NCI-H748 treated with DMSO at 0.1 percent for 48 hours (cell line): ENCODE measurements at regions not wholly inside any gene's neighbourhood (a gene's known extent, or its start where the extent isn't known, plus 50 kb on each side); places are given as distances from the start of the nearest gene placed in this dataset.
"Not testable (repeated sequence)": the region's sequence is repeated elsewhere in the genome, so short reads cannot be mapped to it uniquely, and the experiment has no call there.

Experiments used
- DNase-seq: peaks from one replicate; lab custom pipeline; 2025; lab: John Stamatoyannopoulos, UW

- DNase-seq = no peak
These were observed 90.1 kb upstream of the SERTAD2 start for GRCh38 chr2:64743739-64744330.

GRCh38 chr2:64745562-64745961 lies 91.8 kb upstream of the SERTAD2 start:
- DNase-seq = no peak

DNA sequence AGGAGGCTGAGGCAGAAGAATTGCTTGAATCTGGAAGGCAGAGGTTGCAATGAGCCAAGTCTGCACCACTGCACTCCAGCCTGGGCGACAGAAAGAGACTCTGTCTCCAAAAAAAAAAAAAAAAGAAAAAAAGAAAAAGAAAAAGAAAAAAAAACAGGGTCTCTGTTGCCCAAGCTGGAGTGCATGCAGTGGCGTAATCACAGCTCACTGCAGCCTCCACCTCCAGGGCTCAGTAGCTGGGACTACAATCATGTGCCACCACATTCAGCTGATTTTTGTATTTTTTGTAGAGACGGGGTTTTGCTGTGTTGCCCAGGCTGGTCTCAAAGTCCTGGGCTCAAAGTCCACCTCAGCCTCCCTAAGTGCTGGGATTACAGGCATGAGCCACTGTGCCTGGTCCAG lies 94.0 kb upstream of the SERTAD2 start:
- DNase-seq = not testable (repeated sequence)

DNA sequence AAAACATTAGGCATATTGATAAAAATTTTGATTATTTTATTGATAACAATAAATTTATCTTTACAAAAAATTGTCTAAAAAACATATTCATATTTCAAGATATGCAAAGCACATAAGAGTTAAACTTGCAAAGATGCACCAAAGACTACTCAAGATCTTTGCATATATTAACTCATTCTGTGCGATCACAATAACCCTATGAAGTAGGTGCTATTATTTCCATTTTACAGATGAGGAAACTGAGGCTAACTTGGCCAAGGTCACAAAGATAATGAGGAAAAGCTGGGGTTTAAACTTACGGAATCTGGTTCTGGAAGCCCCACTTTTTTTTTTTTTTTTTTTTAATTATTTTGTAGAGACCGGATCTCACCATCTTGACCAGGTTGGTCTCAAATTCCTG lies 94.4 kb upstream of the SERTAD2 start:
- no peak for DNase-seq

- no peak for DNase-seq
These were observed 94.8 kb upstream of the SERTAD2 start for GRCh38 chr2:64748561-64748960.

DNA sequence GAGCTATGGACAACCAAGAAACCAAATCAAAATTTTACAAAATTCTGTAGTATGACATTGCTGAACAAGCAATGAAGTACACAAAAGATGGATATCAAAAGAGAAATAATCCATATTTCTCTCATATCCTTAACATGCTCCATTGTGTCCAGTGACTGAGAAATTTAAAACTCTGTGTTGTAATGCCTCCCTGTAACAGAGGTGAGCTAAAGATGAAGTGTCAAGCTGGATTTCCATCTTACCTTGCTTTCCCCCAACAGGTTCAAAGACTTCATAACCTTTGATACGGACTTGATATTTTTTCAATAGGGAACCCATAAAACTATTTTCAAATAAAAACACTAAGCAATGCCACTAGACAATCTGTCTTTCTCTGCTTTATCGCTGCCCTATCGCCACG lies 95.7 kb upstream of the SERTAD2 start:
- DNase-seq = no peak

DNA sequence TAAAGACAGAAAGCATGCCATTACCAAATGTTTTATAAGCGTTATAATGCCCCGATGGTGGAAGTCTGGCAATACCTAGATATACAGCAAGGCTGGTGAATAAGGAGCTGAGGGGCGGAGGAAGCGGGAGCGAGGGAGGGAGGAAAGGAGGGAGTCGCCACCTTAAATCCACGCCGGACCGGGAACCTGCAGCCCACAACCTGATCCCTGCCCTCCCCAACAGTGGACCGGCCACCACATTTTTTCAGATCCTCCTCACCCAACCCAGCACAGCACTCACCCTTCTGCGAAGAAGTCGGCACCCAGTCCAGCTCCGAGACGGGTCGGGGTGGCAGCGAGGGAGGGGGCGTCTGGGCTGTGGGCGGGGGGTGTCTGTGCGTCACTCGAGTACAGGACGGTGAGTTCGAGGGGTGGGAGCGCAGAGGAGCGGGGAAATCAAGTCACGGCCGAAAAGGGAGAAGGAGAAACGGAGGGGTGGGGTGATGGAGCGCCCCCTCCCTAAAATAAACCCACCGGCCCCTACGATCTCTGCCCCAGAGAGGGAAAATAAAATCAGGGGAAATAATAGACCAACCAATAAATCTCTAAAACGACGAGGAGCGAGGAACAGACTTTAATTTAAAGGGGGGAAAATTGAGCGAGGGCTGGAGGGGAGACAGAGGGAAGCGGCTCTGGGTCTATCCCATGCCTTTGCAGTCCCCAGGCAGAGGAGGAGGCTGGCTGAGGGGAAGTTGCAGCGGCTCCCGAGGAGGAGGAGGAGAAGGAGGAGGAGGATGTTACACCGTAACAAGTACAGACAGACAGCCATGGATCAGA lies 96.5 kb upstream of the SERTAD2 start:
- no peak for DNase-seq

- DNase-seq = peak; percentile 98
These were observed 97.1 kb upstream of the SERTAD2 start for GRCh38 chr2:64750817-64751285.

DNA sequence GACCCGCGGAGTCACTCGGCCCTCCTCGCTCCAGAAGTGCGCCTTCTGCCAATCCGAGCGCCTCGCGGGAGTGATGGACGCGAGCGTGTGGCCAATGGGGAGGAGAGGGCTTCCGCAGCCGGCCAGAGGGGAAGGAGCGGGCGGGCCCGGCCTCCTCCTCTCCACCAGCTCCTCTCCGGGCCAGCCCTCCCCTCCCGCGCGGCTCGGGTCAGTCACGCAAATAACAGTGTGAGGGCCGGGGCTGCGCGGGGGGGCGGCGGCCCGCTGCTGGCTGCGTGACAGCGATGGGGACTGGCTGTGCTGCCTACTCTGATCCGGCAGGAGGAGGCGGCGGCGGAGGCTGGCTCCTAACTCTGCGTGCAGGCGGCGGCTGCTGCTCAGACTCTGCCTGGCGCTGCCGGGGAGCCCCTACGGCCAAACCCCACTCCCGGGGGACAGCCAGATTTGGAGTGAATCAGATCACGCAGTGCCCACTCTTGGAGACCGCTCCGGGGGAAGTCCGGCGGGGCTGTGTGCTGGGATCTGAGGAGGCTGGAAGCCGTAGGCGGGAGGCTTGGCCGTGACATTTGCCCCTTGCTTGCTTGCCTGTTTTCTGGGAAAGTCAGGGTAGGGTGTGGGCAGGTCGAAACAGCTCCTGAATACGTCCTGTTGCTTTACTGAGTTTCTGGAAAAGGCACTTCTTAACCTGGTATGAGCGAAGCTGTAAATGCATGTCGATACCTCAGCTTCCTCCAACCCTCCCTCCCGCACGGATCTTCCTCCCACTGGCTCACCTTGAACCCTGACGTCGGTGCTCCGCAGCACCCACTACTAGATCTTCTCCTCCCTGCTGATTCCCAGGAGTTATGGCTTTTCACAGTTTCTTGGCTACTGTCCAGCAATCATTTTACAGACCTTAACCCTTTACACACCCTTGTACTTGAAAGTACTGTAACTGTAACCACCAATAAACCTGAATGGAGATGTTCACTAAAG lies 97.9 kb upstream of the SERTAD2 start:
- DNase-seq = peak; percentile 60

- DNase-seq = no peak
These were observed 99.7 kb upstream of the SERTAD2 start for GRCh38 chr2:64753399-64753798.

DNA sequence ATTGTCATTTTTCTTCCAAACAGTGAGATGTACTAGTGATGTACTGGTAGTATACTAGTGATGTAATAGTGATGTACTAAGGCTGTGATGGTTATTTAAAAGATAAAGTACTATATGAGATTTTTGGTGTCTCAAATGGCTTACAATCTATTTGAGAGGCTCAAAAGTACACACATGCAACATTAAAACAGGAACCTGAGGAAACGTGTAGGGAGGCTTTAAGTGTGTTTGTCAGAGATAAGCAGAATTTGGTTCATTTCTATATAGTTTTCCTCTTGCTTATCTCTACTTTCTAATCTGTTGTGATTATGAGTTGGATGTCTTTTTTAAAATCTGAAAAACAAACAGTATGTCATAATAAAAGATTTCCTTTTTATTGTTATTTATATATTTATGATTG lies 100.9 kb upstream of the SERTAD2 start:
- DNase-seq = no peak

DNA sequence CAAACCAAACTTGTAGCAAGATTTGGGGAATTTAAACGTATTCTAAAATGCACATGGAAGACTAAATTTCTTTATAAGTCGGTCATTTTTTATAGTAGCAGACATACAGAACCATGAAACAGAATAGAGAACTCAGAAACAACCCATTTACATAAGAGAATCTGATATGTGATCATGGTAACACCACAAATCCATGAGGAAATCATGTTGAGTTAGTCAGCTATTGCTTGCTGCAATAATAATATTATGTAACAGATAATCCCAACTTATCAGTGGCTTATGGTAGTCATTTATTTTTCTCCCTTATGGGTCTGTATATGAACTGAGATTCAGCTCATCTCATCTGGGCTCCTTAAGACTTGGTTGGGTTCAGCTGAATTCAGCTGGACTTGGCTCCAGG lies 103.4 kb upstream of the SERTAD2 start:
- no peak for DNase-seq

- DNase-seq = no peak
These were observed 106.4 kb upstream of the SERTAD2 start for GRCh38 chr2:64760128-64760527.

DNA sequence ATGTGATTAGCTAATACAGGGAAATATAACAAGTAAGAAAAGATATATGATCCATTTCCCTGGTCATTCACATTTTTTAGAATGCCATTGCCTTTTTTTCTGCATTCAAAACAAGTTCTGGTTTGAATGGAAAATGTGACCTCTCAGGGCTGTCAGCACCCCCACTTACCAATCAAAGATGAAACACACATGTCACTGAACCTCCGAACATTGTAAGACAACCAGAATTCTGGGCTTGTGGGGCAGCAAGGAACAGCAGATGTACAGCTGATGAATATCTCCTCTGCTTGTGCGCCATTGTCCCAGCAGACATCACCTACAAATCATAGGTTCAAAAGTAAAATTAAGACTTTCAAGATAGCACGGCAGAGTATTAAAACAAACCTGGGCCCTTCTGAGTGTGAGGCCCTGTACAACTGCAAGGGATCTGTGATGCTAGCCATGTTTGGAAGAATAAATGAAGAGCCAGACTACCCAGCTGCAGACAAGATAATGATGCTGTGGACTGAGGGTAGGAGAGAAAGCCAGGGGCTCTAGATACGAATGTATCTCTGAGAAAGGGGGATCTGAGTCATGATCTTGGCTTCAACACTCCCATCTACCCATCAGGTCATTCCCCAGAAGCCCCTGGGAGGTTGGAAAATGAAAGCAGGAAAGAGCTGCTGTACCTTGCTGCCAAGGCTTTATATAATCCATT lies 108.7 kb upstream of the SERTAD2 start:
- DNase-seq = no peak

DNA sequence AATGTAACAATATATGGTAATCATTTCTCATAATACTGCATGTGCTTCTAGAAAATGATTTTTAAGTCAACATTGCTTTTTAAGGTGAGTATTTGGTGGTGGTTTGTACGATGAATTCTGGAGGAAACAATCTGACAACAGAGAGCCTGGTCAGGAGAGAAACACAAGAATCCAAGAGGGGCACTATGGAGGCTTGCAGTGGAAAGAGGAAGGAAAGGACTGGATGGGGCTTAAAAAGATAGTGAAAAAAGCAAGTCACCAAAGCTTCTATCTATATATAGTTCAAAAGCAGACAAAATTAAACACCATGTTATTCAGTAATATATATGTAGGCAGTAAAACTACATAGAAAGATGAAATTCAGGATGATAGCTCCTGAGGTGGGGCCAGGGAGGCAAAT lies 109.4 kb upstream of the SERTAD2 start:
- DNase-seq = no peak

DNA sequence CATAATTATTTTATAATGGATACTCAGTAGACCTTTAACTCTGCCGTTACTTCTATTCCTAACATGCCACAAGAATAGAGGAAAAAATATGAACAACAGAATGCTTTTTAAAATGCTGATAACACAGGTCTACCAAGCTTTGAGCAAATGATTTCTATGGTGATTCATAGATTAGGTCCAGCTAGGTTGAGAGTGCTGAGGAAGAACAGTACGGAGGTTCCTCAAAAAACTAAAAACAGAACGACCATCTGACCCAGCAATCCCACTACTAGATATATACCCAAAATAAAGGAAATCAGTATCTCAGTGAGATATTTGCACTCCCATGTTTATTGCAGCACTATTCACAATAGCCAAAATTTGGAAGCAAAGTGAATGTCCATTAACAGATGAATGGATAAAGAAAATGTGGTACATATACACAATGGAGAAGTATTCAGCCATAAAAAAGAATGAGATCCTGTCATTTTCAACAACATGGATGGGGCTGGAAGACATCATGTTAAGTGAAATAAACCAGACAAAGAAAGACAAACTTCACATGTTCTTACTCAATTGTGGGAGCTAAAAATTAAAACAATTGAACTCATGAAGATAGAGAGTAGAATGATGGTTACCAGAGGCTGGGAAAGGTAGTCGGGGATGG lies 111.6 kb upstream of the SERTAD2 start:
- DNase-seq = no peak

DNA sequence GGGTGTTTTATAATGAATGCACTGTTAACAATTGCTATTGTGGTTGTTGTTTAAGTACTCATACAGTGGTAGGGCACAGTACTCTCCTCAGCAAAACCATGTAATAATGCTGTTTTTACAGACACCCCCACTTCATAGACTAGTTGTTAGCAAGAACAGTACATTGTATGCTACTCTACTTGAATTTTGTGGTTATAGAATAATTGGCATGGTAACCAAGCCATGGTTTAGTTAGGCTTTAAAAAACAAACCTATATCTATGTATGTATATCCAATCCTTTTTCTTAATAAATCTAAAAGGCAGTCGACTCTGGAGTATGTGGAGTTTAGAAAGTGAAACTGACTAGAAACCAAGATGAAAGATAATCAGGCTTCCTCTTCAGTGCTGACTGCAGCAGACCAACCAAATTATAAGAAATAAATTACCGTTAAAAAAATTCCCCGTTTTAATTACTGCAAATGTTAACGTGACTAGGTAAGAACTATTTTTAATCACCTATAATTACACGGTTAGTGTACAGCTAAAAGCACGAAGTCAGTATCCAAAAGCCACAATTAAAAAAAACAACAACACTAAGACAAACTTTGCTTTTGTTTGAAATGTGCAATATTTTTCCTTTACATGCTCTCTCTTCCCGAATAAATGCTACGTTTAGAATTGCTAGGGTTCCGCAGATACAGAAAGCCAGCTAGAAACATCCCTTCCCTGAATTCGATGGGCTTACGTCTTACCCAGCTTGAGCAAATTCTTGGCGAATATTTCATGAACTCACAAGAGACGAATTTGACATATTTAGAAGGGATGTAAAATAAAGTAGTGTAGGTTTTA lies 113.3 kb upstream of the SERTAD2 start:
- peak; percentile 10 for DNase-seq

DNA sequence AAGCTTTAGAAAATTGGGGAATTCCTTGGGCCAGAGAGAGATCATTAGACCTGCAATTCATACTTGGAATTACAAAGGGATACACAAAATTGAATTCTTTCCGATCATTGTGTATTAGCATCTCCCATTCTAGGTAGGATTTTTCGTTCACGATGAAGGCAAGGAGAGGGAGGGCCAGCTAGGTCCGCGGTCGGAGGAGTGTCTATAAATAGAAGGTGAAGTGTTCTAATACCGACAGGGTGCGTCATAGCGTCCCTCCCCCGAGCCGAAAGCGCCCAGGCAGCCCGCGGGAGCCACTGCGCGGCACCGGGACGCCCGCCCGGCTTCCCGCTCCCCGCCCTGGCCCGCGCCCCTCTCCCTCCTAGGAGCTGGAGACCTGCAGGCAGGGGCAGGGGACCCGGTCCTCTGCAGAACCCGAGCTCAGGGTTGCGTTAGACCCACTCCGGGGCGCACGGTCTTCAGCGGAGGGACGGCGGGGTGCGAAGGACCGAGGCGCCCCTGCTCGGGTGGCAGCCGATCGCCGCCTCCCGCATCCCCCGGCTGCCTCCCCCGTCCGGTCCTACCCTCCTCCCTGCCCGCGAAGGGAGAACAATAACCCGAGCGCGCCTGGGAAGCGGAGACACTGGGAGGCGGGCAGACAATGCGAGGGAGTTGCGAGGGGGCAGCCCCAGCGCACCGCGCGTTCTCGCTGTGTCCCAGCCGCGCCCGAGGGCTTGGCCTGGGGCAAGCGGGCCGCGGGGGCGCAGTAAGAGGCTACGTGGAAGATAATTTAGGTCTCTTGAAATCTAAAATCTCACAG lies 114.2 kb upstream of the SERTAD2 start:
- peak; percentile 41 for DNase-seq

DNA sequence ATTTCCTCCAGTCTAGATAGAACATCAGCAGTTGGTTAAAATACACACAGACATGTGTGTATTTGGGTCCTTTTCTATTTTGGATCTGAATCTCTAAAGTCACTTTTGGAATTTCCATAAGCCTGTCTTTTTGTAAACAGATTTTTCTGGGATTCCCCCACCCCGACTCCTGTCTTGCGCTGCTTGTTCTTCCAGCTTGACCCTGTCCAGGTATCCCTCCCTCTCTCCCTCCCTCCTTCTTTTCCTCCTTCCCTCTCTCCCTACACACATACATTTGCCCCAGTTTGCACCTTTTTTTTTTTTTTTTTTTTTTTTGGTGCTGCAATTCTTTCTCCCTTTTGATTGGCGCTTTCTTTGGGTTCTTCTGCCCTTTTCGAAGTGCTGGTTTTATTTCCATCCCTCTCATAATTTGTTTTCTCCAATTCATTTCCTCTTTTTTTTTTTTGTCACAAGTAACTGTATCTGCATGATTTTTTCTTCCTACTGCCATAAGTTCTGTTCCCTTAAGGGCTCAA lies 114.8 kb upstream of the SERTAD2 start:
- DNase-seq = no peak
